ENCODE measurements at regions not wholly inside any gene's neighbourhood (a gene's known extent, or its start where the extent isn't known, plus 50 kb on each side); places are given as distances from the start of the nearest gene placed in this dataset.

DNA sequence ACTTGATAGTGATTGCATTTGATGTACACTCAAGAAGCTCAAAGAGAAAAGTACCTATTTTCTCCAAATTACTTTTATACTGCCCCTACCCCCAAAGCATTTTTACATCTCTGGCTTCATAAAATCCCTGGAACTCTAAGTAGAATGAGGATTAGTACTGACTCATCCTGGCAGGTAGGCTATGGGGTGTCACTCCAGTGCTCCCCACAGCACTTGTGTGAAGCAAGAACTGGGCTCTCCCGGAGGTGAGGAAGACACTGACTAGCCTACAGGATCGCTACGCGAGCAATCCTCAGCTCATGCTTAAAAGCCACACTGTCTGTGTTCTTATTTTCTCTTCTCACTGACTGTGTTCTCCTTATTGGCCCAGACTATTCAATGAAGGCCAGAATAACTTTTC lies 90.4 kb upstream of the NDP start:
- no peak for TF ChIP-seq SIN3A (IDR thresholded peaks at IDR 0.05; ENCODE audit: low read depth)
- no peak for TF ChIP-seq POLR2AphosphoS5 (IDR thresholded peaks at IDR 0.05; ENCODE audit: low read depth, low read length)
- TF ChIP-seq, protein P1, sequence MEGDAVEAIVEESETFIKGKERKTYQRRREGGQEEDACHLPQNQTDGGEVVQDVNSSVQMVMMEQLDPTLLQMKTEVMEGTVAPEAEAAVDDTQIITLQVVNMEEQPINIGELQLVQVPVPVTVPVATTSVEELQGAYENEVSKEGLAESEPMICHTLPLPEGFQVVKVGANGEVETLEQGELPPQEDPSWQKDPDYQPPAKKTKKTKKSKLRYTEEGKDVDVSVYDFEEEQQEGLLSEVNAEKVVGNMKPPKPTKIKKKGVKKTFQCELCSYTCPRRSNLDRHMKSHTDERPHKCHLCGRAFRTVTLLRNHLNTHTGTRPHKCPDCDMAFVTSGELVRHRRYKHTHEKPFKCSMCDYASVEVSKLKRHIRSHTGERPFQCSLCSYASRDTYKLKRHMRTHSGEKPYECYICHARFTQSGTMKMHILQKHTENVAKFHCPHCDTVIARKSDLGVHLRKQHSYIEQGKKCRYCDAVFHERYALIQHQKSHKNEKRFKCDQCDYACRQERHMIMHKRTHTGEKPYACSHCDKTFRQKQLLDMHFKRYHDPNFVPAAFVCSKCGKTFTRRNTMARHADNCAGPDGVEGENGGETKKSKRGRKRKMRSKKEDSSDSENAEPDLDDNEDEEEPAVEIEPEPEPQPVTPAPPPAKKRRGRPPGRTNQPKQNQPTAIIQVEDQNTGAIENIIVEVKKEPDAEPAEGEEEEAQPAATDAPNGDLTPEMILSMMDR (IDR thresholded peaks at IDR 0.05 in 2 of 3, conservative IDR thresholded peaks at IDR 0.05 in 1 of 3; ENCODE audit: borderline replicate concordance in 1 of 3, insufficient read depth in 1 of 3, low read depth in 2 of 3, low read length in 2 of 3) = no peak
- no peak for TF ChIP-seq POLR2A (IDR thresholded peaks at IDR 0.05; ENCODE audit: borderline replicate concordance, extremely low read depth, insufficient read depth, insufficient read length)
- no peak for TF ChIP-seq EGR1 (IDR thresholded peaks at IDR 0.05; ENCODE audit: low read depth)
- TF ChIP-seq ZNF274 (IDR thresholded peaks at IDR 0.05; ENCODE audit: low read depth, low read length) = no peak
- TF ChIP-seq, protein P2, sequence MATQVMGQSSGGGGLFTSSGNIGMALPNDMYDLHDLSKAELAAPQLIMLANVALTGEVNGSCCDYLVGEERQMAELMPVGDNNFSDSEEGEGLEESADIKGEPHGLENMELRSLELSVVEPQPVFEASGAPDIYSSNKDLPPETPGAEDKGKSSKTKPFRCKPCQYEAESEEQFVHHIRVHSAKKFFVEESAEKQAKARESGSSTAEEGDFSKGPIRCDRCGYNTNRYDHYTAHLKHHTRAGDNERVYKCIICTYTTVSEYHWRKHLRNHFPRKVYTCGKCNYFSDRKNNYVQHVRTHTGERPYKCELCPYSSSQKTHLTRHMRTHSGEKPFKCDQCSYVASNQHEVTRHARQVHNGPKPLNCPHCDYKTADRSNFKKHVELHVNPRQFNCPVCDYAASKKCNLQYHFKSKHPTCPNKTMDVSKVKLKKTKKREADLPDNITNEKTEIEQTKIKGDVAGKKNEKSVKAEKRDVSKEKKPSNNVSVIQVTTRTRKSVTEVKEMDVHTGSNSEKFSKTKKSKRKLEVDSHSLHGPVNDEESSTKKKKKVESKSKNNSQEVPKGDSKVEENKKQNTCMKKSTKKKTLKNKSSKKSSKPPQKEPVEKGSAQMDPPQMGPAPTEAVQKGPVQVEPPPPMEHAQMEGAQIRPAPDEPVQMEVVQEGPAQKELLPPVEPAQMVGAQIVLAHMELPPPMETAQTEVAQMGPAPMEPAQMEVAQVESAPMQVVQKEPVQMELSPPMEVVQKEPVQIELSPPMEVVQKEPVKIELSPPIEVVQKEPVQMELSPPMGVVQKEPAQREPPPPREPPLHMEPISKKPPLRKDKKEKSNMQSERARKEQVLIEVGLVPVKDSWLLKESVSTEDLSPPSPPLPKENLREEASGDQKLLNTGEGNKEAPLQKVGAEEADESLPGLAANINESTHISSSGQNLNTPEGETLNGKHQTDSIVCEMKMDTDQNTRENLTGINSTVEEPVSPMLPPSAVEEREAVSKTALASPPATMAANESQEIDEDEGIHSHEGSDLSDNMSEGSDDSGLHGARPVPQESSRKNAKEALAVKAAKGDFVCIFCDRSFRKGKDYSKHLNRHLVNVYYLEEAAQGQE (IDR thresholded peaks at IDR 0.05; ENCODE audit: low read depth) = no peak
- no peak for TF ChIP-seq JUND (IDR thresholded peaks at IDR 0.05)
- TF ChIP-seq, protein P3, sequence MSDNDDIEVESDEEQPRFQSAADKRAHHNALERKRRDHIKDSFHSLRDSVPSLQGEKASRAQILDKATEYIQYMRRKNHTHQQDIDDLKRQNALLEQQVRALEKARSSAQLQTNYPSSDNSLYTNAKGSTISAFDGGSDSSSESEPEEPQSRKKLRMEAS (IDR thresholded peaks at IDR 0.05) = no peak
- no peak for TF ChIP-seq EZH2 (IDR thresholded peaks at IDR 0.05)
- no peak for TF ChIP-seq EZH2phosphoT487 (IDR thresholded peaks at IDR 0.05; ENCODE audit: borderline replicate concordance)
